ENCODE measurements at regions not wholly inside any gene's neighbourhood (a gene's known extent, or its start where the extent isn't known, plus 50 kb on each side); places are given as distances from the start of the nearest gene placed in this dataset.

DNA sequence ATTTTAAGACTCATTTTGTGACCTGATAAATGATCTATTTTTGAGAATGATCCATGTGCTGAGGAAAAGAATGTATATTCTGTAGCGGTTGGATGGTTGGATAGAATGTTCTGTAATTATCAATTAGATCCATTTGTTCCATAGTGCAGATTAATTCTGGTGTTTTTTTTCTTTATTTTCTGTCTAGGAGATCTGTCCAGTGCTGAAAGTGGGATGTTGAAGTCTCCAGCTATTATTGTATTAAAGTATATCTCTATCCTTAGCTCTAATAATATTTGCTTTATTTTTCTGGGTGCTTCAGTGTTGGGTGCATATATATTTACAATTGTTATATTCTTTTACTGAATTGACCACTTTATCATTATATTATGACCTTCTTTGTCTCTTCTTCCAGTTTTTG is 1344.9 kb upstream of the TENM3 start:
- H3K27ac ChIP-seq: no peak overlapping the region
- H3K36me3 ChIP-seq (replicated peaks in 1 of 2; ENCODE audit: insufficient read depth in 1 of 2, low read depth in 2 of 2): no peaks in the 10 kb centered on the region
- ATAC-seq: no peak
- no peaks in the 10 kb centered on the region for H3K4me1 ChIP-seq
- intact Hi-C loops (cut with DNase I): no loop called here
- no peak overlapping the region for H3K4me3 ChIP-seq
- 0% methylated on average over 1 of the region's 1 CpG for WGBS, 2 donors
- TF ChIP-seq CTCF (IDR thresholded peaks at IDR 0.05): no peak
- TF ChIP-seq POLR2A (IDR thresholded peaks at IDR 0.05): no peak
- no peak for DNase-seq
- H3K9me3 ChIP-seq: no peaks in the 10 kb centered on the region
- H3K27me3 ChIP-seq: no peaks in the 10 kb centered on the region

- WGBS, 2 donors: 73% methylated on average over 4 of the region's 4 CpGs
- no peak for DNase-seq
Observed at GRCh38 chr4:180900781-180901180, 1342.4 kb upstream of the TENM3 start.

GRCh38 chr4:180909279-180909678 is 1333.9 kb upstream of the TENM3 start:
- H3K4me3 ChIP-seq: no peak overlapping the region
- ATAC-seq (no peak), DNase-seq (no peak)
- no peak for TF ChIP-seq POLR2A (IDR thresholded peaks at IDR 0.05)
- no peaks in the 10 kb centered on the region for H3K27me3 ChIP-seq
- intact Hi-C loops (cut with DNase I): no loop called here
- H3K4me1 ChIP-seq: no peaks in the 10 kb centered on the region
- H3K36me3 ChIP-seq (replicated peaks in 1 of 2; ENCODE audit: insufficient read depth in 1 of 2, low read depth in 2 of 2): no peaks in the 10 kb centered on the region
- no peaks in the 10 kb centered on the region for H3K9me3 ChIP-seq
- H3K27ac ChIP-seq: no peak overlapping the region
- WGBS, 2 donors: 69 to 82% methylated on average over 1 of the region's 1 CpG

More at GRCh38 chr4:180900781-180901180, 1342.4 kb upstream of the TENM3 start:
- intact Hi-C loops (cut with DNase I): no loop called here
- TF ChIP-seq POLR2A (IDR thresholded peaks at IDR 0.05) (no peak), CTCF (IDR thresholded peaks at IDR 0.05) (no peak)
- H3K9me3 ChIP-seq: no peaks in the 10 kb centered on the region
- H3K36me3 ChIP-seq (replicated peaks in 1 of 2; ENCODE audit: insufficient read depth in 1 of 2, low read depth in 2 of 2): no peaks in the 10 kb centered on the region
- no peak for ATAC-seq
- H3K4me3 ChIP-seq: no peak overlapping the region
- no peaks in the 10 kb centered on the region for H3K27me3 ChIP-seq
- H3K4me1 ChIP-seq: no peaks in the 10 kb centered on the region
- H3K27ac ChIP-seq: no peak overlapping the region

GRCh38 chr4:180913750-180914149 is 1329.5 kb upstream of the TENM3 start:
- no peak overlapping the region for H3K27ac ChIP-seq
- DNase-seq (no peak), ATAC-seq (no peak)
- no peak overlapping the region for H3K4me3 ChIP-seq
- intact Hi-C loops (cut with DNase I): no loop called here
- H3K4me1 ChIP-seq: no peaks in the 10 kb centered on the region
- 29 to 31% methylated on average over 1 of the region's 1 CpG for whole genome bisulfite sequencing, 2 donors
- no peaks in the 10 kb centered on the region for H3K27me3 ChIP-seq
- no peaks in the 10 kb centered on the region for H3K36me3 ChIP-seq (replicated peaks in 1 of 2; ENCODE audit: insufficient read depth in 1 of 2, low read depth in 2 of 2)
- H3K9me3 ChIP-seq: no peaks in the 10 kb centered on the region
- no peak for TF ChIP-seq POLR2A (IDR thresholded peaks at IDR 0.05)
- no peak for TF ChIP-seq CTCF (IDR thresholded peaks at IDR 0.05)

- Histone ChIP-seq H3K27ac (no peak overlapping the region), H3K4me1 (no peaks in the 10 kb centered on the region), H3K27me3 (no peaks in the 10 kb centered on the region), H3K9me3 (no peaks in the 10 kb centered on the region), H3K4me3 (no peak overlapping the region), H3K36me3 (replicated peaks in 1 of 2; ENCODE audit: insufficient read depth in 1 of 2, low read depth in 2 of 2) (no peaks in the 10 kb centered on the region)
- ATAC-seq (no peak), DNase-seq (no peak)
- intact Hi-C loops (cut with DNase I): no loop called here
- no peak for TF ChIP-seq POLR2A (IDR thresholded peaks at IDR 0.05)
- TF ChIP-seq CTCF (IDR thresholded peaks at IDR 0.05): no peak
Observed at GRCh38 chr4:180923486-180923885, 1319.7 kb upstream of the TENM3 start.
